ENCODE measurements at regions not wholly inside any gene's neighbourhood (a gene's known extent, or its start where the extent isn't known, plus 50 kb on each side); places are given as distances from the start of the nearest gene placed in this dataset.

GRCh38 chr1:5502311-5503194 lies 489.7 kb downstream of the NPHP4 start:
- TF ChIP-seq CTCF (conservative IDR thresholded peaks at IDR 0.05 in 1 of 2, IDR thresholded peaks at IDR 0.05 in 1 of 2; ENCODE audit: low read depth in 1 of 2, low read length in 2 of 2) (no peak), EZH2 (IDR thresholded peaks at IDR 0.05; ENCODE audit: low read length, missing control alignments) (no peak)

Measured in fibroblast of lung (primary cell).